ENCODE measurements at regions not wholly inside any gene's neighbourhood (a gene's known extent, or its start where the extent isn't known, plus 50 kb on each side); places are given as distances from the start of the nearest gene placed in this dataset.

DNA sequence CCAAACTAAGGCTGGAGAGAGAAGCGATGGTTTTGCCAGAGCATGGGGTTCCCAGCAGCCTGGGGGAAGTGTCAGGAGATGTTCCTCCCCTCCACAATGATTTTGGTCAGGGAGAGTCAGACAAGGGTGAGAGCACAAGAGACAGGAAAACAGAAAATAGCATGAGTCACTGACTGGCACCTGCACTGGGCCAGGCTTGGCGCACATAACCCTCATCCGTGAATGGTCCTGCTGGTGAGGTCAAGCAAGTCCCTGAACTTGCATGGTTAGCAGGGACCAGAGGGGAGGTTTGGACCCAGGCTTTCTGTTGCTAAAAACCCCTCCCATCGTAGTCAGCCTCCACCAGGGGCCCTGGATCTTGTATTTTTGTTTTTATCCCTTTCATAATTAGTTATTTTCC lies 174.5 kb upstream of the MYT1L start:
- 87% methylated on average over 4 of the region's 4 CpGs for WGBS
- H3K4me1 ChIP-seq (ENCODE audit: insufficient read depth): no peaks in the 10 kb centered on the region
- no peak overlapping the region for H3K4me3 ChIP-seq (ENCODE audit: low read depth, low read length)
- H3K27ac ChIP-seq (ENCODE audit: low read depth): no peak overlapping the region
- no peaks in the 10 kb centered on the region for H3K36me3 ChIP-seq (ENCODE audit: insufficient read depth)
- DNase-seq (ENCODE audit: extremely low spot score): no peak

DNA sequence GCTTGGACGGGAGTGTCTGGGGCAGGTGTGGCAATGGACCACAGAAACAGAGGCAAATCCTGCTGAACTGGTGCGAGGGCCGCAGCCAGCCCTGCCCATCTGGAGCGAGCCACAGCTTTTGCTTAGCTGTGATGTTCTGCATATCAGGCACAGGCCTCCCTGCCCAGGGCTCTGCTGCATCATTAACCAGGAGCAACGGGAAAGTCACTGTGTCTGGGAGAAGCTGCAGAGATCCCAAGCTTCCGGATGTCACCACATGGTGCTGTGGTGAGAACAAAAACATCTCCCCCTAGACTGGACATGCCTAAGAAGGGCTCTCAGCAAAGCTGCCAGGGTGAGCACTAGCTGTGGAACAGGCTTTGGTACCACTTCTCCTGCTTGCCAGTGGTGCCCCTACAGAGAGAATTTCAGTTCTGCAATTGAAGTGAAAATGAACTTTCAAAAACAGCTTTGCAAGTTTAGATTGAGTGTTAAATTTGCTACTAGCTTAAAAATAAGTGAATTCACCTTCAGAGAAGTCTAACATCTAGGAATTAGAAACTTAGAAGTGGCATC lies 172.9 kb upstream of the MYT1L start:
- WGBS: 79% methylated on average over 6 of the region's 6 CpGs
- no peak overlapping the region for H3K27ac ChIP-seq (ENCODE audit: low read depth)
- DNase-seq (ENCODE audit: extremely low spot score): no peak

DNA sequence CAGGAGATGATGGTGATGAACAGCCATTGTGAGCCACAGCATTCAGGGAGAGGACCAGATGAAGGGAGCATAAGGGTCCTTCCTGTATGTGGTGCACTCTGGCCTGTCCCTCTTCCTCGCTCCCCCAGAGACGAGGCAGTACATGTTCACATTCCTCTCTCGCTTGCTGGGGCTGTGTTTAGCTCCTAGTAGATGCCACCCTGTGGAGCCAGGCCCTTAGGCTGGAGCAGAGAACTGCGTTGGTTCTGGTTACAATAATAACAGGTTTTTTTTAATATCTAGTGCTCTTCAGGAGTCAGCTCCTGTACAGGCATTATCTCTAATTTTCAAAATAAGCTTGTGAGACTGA lies 171.1 kb upstream of the MYT1L start:
- H3K4me3 ChIP-seq (ENCODE audit: low read depth, low read length): no peak overlapping the region
- no peak overlapping the region for H3K27ac ChIP-seq (ENCODE audit: low read depth)
- DNase-seq (ENCODE audit: extremely low spot score): no peak
- WGBS: 82% methylated on average over 4 of the region's 4 CpGs
- H3K4me1 ChIP-seq (ENCODE audit: insufficient read depth): no peaks in the 10 kb centered on the region
- H3K36me3 ChIP-seq (ENCODE audit: insufficient read depth): no peaks in the 10 kb centered on the region

More for the DNA sequence above, 172.9 kb upstream of the MYT1L start:
- H3K4me1 ChIP-seq (ENCODE audit: insufficient read depth): no peaks in the 10 kb centered on the region
- H3K4me3 ChIP-seq (ENCODE audit: low read depth, low read length): no peak overlapping the region
- no peaks in the 10 kb centered on the region for H3K36me3 ChIP-seq (ENCODE audit: insufficient read depth)

DNA sequence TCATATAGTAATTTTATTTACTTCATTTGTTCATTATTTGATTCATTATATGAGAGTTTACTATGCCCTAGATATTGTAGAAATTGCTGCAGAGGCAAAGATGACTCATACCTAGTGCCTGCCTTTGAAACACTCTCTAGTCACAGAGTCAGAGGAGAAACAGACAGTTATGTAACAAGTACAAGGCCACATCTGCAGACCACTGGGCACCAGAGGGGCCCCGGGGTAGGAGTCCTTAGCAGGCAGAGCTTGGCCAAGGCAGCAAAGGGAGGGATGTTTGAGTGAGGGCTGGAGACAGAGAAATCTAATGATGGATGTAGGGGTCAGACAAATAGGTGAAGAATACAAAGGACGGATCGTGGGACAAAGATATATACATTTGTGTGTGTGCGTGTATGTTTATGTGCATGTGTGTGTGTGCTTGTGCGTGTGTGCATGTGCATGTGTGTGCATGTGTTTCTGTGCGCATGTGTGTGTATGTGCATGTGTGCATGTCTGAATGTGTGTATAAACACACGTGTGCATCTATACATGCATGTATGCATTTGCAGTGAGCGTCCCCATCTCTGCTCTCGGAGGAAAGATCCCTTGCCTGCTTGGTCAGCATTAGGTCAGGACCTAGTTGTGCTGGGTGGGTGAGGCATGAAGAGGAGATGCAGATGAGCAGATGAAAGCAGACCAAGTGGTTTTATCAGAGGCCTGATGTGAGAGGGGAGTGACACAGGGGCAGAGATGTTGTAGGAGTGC lies 170.6 kb upstream of the MYT1L start:
- H3K4me1 ChIP-seq (ENCODE audit: insufficient read depth): no peaks in the 10 kb centered on the region
- WGBS: 90% methylated on average over 9 of the region's 9 CpGs
- H3K36me3 ChIP-seq (ENCODE audit: insufficient read depth): no peaks in the 10 kb centered on the region
- no peak overlapping the region for H3K4me3 ChIP-seq (ENCODE audit: low read depth, low read length)
- H3K27ac ChIP-seq (ENCODE audit: low read depth): no peak overlapping the region
- no peak for DNase-seq (ENCODE audit: extremely low spot score)

DNA sequence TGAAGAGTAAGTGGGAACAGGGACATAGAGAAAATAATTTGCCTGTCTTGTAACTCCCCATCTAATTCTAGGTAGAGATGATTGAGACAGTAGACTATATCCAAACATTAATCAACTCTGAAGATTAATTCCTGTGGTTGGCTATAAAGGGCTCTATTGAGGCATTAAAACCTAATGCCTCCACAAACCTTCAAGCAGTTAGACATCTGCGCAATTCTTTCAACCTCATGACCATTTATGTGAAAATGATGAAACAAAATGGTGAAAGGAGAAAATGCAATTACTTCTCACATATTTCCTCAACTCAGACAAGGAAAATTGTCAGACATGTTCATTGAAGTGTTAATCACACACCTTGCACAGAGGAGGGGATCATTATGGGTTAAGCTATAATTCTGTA lies 164.5 kb upstream of the MYT1L start:
- H3K36me3 ChIP-seq (ENCODE audit: insufficient read depth): no peaks in the 10 kb centered on the region
- H3K27ac ChIP-seq (ENCODE audit: low read depth): no peak overlapping the region
- WGBS: 93% methylated on average over 1 of the region's 1 CpG
- no peak overlapping the region for H3K4me3 ChIP-seq (ENCODE audit: low read depth, low read length)
- no peak for DNase-seq (ENCODE audit: extremely low spot score)
- no peaks in the 10 kb centered on the region for H3K4me1 ChIP-seq (ENCODE audit: insufficient read depth)

DNA sequence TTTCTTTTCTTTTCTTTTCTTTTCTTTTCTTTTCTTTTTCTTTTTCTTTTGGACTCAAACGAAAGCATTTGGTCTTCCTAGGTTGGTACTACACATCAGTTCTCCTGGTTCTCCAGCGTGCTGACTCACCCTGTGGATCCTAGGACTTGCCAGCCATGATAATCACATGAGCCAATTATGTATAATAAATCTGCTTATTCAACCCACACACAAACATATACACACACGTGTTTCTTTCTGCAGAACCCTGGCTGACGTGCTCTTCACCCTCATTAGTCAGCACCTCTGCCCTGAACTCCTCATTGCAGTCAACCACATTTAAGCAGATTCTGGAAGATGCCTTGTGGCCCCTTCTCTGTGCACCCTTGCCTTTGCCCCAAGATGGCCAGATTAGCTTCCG lies 162.4 kb upstream of the MYT1L start:
- Histone ChIP-seq H3K36me3 (ENCODE audit: insufficient read depth) (no peaks in the 10 kb centered on the region), H3K4me3 (ENCODE audit: low read depth, low read length) (no peak overlapping the region), H3K4me1 (ENCODE audit: insufficient read depth) (no peaks in the 10 kb centered on the region), H3K27ac (ENCODE audit: low read depth) (no peak overlapping the region)
- WGBS: 79% methylated on average over 5 of the region's 5 CpGs
- no peak for DNase-seq (ENCODE audit: extremely low spot score)

DNA sequence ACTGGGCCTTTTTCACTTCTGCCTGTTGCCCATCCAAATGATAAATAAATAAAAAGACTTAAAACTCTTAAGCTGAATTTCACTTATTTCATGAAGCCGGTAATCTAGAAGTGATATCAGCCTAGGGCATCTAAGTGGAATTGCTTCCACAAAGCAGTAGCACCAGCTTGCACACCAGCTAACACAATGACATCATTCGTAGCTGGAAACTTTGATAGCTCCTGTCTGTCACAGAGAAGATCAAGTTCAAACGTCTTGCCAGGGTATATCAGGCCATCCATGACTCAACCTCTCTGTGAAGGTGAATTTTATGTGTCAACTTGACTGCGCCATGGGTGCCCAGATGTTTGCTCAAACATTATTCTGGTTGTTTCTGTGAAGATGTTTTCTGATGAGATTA lies 161.7 kb upstream of the MYT1L start:
- DNase-seq (ENCODE audit: extremely low spot score): no peak
- Histone ChIP-seq H3K27ac (ENCODE audit: low read depth) (no peak overlapping the region), H3K36me3 (ENCODE audit: insufficient read depth) (no peaks in the 10 kb centered on the region), H3K4me3 (ENCODE audit: low read depth, low read length) (no peak overlapping the region), H3K4me1 (ENCODE audit: insufficient read depth) (no peaks in the 10 kb centered on the region)
- 82% methylated on average over 4 of the region's 4 CpGs for WGBS

DNA sequence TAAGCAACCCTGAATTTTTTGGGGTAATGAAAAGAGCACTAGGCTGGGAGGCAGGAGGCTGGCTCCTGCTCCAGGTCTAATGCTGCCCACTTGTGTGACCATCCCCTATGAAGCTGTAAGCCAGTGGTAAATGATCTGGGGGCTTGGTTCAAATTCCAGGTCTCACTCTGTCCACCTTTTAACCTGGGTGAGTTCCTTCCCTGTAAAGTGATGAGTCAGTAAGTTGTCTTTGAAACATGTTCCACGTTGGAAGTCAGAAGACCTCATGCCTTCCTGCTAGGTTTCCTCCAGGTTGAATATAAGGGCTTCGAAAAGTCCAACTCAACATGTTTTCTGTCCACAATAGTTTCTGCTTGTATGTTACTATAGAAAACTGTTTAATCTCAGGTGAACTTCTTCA lies 160.9 kb upstream of the MYT1L start:
- no peaks in the 10 kb centered on the region for H3K4me1 ChIP-seq (ENCODE audit: insufficient read depth)
- no peak overlapping the region for H3K4me3 ChIP-seq (ENCODE audit: low read depth, low read length)
- no peak for DNase-seq (ENCODE audit: extremely low spot score)
- H3K36me3 ChIP-seq (ENCODE audit: insufficient read depth): no peaks in the 10 kb centered on the region
- H3K27ac ChIP-seq (ENCODE audit: low read depth): no peak overlapping the region
- 87% methylated on average over 2 of the region's 2 CpGs for WGBS

DNA sequence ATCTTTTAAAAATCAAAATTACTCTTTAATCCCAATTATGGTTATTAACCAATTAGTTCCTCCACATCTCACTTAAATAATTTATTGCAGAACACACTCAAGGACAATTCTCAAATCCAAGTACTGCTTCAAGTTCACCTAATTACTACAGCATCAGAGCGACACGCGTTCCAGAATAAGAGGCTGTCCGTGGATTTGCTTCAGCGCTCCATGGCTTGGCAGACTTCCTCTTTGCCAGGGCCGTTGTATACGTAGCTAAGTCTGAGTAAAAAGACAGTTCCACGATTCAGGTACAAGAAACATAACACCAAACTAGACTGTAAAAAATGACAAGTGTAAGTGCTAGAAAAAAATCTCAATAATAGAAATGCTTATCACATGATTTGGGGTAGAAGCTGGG lies 153.2 kb upstream of the MYT1L start:
- DNase-seq (ENCODE audit: extremely low spot score): no peak
- H3K4me1 ChIP-seq (ENCODE audit: insufficient read depth): no peaks in the 10 kb centered on the region
- H3K27ac ChIP-seq (ENCODE audit: low read depth): no peak overlapping the region
- H3K4me3 ChIP-seq (ENCODE audit: low read depth, low read length): no peak overlapping the region
- WGBS: 60% methylated on average over 8 of the region's 8 CpGs
- no peaks in the 10 kb centered on the region for H3K36me3 ChIP-seq (ENCODE audit: insufficient read depth)

DNA sequence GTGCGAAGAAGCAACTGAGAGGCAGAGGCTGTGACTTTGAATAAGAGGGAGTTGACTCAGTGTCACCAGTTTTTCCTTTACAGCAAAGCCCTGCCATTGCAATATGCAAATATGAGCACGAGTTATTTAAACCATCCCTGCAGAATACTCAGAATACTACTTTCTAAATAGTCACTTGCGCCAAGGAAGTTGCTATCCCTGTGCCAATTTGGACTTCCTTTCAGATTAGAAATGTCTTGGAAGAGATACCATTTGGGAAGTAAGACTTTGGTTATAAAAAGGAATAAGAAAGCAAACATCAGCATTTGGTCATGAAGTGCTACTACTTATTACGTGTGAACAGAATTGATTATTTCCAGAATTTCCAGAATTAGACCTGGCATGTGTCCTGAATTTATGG lies 151.8 kb upstream of the MYT1L start:
- DNase-seq (ENCODE audit: extremely low spot score): no peak
- no peaks in the 10 kb centered on the region for H3K36me3 ChIP-seq (ENCODE audit: insufficient read depth)
- WGBS: 72% methylated on average over 4 of the region's 4 CpGs
- no peak overlapping the region for H3K4me3 ChIP-seq (ENCODE audit: low read depth, low read length)
- no peaks in the 10 kb centered on the region for H3K4me1 ChIP-seq (ENCODE audit: insufficient read depth)
- no peak overlapping the region for H3K27ac ChIP-seq (ENCODE audit: low read depth)

DNA sequence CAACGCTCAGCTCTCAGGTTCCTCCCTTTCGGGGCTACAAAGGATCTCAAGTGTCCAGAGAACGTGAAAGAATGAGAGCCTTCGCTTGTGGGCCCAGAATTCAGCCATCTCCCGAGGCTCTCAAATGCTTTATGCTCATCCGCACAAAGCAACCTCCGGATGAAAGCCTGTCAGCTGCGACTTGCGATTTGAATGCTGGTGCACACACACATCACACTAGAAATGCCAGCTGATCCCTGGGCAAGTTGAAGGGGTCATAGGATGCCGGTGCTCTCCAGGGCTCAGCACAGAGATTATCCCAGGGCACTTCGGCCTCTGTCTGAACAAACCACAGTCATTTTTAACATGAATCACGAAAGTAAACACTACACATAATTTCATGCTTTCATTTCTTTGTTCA lies 141.8 kb upstream of the MYT1L start:
- no peak for DNase-seq (ENCODE audit: extremely low spot score)
- Histone ChIP-seq H3K4me3 (ENCODE audit: low read depth, low read length) (no peak overlapping the region), H3K36me3 (ENCODE audit: insufficient read depth) (no peaks in the 10 kb centered on the region), H3K4me1 (ENCODE audit: insufficient read depth) (no peaks in the 10 kb centered on the region), H3K27ac (ENCODE audit: low read depth) (no peak overlapping the region)
- WGBS: 83% methylated on average over 12 of the region's 12 CpGs

DNA sequence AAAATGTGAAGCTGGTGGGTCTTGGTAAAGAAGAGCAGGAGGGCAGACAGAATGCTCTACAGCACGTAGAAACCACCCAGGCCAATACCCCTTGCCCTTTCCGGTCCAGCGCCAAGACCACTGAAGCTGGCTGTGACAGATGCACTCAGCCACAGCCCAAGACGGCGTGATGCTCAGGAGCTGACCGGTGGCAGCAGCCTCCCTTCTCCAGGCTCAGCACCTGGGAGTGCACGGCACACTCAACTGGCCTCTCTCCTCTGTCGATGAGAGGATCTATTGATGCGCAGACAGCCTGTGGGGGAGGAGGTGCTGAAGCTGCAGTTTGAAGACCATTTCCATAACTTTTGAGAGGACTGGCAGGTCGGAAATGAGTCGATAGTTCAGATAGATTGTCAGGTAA lies 141.0 kb upstream of the MYT1L start:
- H3K4me1 ChIP-seq (ENCODE audit: insufficient read depth): no peaks in the 10 kb centered on the region
- H3K27ac ChIP-seq (ENCODE audit: low read depth): no peak overlapping the region
- 86% methylated on average over 11 of the region's 11 CpGs for WGBS
- no peaks in the 10 kb centered on the region for H3K36me3 ChIP-seq (ENCODE audit: insufficient read depth)
- no peak overlapping the region for H3K4me3 ChIP-seq (ENCODE audit: low read depth, low read length)
- DNase-seq (ENCODE audit: extremely low spot score): no peak

DNA sequence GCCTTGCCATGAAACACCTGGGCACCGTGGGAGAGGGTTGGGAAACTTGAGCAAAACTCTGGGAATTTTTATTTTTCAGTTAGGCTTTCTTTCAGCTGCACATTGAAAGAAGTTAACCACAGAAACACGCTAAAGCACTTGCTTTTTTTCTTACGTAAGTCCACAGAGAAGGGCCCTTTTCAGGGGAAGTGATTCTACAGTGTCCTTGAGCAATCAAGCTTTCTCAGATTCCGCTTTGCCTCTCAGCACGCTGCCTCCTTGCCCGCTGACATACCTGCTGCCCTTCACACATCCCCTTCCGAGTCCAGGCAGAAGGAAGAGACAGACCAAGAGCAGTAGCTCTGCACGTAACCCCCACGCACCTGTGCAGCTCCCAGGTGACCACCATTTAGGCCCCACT lies 135.5 kb upstream of the MYT1L start:
- no peak for DNase-seq (ENCODE audit: extremely low spot score)

DNA sequence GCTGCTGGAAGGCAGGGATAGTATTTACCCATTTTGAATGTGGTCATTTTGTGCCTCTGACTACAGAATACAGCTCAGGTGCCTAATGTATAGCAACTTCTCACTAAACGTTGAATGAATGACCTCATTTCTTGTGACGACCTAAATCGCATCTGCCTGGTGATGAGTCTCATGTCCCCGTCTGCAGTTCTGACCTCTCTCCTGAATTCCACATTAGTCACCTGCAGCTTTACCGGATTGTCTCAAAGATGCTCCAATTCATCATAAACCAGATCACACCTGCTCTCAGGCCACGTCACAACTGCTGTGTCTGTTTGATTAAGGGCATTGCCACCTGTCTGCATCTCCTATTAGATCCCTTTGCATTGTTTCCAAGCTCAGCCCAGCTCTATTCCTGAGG lies 133.6 kb upstream of the MYT1L start:
- Histone ChIP-seq H3K36me3 (ENCODE audit: insufficient read depth) (no peaks in the 10 kb centered on the region), H3K4me1 (ENCODE audit: insufficient read depth) (no peaks in the 10 kb centered on the region), H3K27ac (ENCODE audit: low read depth) (no peak overlapping the region), H3K4me3 (ENCODE audit: low read depth, low read length) (no peak overlapping the region)
- no peak for DNase-seq (ENCODE audit: extremely low spot score)
- 72% methylated on average over 6 of the region's 6 CpGs for WGBS

More for the DNA sequence above, 135.5 kb upstream of the MYT1L start:
- Histone ChIP-seq H3K27ac (ENCODE audit: low read depth) (no peak overlapping the region), H3K4me3 (ENCODE audit: low read depth, low read length) (no peak overlapping the region), H3K36me3 (ENCODE audit: insufficient read depth) (no peaks in the 10 kb centered on the region), H3K4me1 (ENCODE audit: insufficient read depth) (no peaks in the 10 kb centered on the region)
- 85% methylated on average over 9 of the region's 9 CpGs for WGBS

DNA sequence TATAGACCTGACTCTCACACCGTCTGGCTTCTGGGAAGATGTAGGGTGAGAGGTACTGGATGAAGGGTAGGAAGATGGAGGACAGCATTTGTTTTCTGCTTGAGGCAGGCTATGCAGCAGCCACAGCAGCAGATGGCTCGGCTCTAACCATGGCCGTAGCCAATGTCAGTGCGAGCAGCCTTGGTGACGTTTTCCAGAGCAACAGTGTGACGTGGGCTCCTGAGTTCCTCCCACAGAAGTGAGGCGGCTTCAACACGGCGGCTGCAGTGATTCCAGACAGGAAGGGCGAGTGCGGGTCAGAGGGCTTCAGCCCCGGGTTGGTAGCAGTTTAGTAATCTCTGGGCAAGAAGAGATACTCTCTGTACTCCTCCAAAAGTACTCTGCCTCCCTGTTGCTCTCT lies 133.0 kb upstream of the MYT1L start:
- no peaks in the 10 kb centered on the region for H3K36me3 ChIP-seq (ENCODE audit: insufficient read depth)
- H3K4me1 ChIP-seq (ENCODE audit: insufficient read depth): no peaks in the 10 kb centered on the region
- no peak overlapping the region for H3K4me3 ChIP-seq (ENCODE audit: low read depth, low read length)
- DNase-seq (ENCODE audit: extremely low spot score): no peak
- WGBS: 16% methylated on average over 12 of the region's 12 CpGs
- no peak overlapping the region for H3K27ac ChIP-seq (ENCODE audit: low read depth)
